ENCODE measurements at regions not wholly inside any gene's neighbourhood (a gene's known extent, or its start where the extent isn't known, plus 50 kb on each side); places are given as distances from the start of the nearest gene placed in this dataset.
"Not testable (repeated sequence)": the region's sequence is repeated elsewhere in the genome, so short reads cannot be mapped to it uniquely, and the experiment has no call there.

DNA sequence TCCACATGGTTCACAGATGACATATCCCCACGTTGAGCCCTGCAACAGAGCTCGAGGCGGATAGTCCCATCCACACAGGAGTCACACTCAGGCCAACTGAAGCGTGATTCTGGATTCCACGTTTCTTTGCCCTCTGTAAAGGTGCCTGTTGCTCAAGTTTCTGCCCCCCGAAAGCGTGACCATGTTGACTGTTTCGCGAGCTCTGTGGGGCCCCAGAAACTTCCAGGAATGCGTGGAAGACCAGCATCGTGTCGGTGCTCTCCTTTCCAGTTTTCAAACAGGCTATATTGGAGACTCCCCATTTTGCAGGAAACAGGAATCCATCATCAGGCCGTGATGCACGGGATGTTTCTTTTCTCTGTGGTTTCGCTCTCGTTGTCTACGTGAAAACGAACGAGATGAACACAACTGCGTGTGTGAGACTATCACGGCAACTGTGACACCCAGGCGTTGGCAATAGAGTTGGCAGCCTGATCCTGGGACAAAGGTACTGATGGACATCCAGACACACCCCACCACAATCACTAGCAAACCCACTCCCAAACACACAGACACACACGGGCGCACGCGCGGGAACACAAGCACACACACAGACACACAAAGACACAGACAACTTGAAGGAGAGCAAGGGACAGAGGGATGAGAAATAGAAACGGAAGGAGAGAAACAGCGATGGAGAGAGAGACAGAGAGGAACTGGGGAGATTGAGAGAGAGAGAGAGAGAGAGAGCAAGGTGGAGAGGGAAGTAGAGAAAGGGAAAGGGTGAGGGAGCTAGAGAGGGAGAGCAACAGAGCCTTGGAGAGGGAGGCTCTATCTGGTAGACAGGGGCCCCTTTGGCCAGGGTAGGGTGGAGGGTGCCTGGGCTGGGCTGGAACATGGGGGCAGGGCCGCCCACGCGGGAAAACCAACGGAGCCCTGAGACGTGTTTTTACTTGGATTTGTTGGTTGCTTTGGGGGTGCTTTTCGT is 1609.3 kb downstream of the SPATA31A7 start:
- ATAC-seq; intact Hi-C loops (cut with DNase I): not testable (repeated sequence)
- peak; percentile 82 for DNase-seq (ENCODE audit: missing footprints)

DNA sequence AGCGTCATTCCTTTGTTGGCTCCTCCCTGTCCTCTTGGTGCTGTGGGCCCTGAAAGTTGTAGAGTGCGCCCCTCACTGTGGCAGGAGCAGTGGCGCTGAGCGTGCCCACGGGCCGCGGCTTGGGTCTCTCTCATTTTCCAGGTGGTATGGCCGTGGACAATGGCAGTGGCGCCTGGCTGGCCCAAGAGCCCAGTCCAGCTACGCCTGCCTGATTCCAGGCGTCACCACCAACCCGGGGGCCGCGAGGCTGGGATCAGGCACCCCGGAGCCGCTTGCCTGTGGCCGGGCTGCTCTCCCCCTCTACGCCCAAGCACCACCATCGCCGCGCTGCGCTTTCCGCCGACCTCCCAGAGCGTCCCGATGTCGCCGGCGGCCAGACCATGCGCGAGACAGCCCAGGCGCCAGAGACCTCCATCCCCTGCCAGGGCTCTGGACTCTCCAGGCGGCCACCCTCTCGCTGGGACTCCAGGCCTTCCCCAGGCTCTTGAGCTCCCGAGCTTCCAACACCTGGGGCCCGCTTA is 1610.1 kb downstream of the SPATA31A7 start:
- peak; percentile 87 for DNase-seq (ENCODE audit: missing footprints)
- intact Hi-C loops (cut with DNase I); ATAC-seq: not testable (repeated sequence)

DNA sequence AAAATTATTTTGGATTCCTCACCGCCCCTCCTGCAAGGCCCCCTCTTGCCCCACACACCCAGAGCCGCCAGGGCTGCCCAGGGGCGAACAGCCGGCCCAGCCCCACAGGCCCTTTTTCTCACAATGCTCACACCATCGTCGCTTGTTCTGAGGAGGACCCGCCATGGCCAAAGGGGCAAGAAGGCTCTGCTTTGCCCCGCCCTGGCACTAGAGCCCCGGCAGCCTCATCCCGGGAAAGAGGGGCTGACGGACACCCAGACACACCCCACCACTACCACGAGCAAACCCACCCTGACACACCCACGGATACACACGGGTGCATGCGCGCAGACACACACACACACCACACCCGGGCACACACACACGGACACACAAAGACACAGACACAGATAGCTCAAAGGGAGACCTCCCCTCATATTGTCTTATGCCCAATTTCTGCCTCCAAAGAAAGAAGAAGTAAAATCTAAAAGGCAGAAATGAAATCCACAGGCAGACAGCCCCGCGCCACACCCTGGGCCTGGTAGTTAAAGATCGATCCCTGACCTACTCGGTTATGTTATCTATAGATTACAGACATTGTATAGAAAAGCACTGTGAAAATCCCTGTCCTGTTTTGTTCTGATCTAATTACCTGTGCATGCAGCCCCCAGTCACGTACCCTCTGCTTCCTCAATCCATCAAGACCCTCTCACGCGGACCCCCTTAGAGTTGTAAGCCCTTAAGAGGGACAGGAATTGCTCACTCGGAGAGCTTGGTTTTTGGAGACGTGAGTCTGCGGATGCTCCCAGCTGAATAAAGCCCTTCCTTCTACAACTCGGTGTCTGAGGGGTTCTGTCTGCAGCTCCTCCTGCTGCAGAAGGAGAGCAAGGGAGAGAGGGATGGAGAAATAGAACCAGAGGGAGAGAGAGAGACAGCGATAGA is 1610.9 kb downstream of the SPATA31A7 start:
- intact Hi-C loops (cut with DNase I): not testable (repeated sequence)
- peak; percentile 32 for ATAC-seq
- peak; percentile 87 for DNase-seq (ENCODE audit: missing footprints)

DNA sequence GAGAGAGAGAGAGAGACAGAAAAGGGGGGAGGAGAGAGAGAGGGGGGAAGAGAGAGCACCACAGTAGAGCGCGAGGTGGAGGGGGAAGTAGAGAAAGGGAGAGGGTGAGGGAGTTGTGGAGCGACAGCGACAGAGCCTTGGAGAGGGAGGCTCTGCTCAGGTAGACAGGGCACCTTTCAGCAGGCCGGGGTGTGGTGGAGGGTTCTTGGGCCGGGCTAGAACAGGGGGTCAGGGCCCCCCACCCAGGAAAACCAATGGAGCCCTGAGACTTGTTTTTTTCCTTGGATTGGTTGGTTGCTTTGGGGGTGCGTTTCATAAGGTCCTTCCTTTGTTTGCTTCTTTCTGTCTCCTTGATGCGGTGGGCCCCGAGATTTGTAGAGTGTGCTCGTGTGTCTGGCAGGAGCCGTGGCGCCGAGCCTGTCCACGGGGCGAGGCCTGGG is 1611.6 kb downstream of the SPATA31A7 start:
- intact Hi-C loops (cut with DNase I); ATAC-seq: not testable (repeated sequence)
- peak; percentile 64 for DNase-seq (ENCODE audit: missing footprints)

DNA sequence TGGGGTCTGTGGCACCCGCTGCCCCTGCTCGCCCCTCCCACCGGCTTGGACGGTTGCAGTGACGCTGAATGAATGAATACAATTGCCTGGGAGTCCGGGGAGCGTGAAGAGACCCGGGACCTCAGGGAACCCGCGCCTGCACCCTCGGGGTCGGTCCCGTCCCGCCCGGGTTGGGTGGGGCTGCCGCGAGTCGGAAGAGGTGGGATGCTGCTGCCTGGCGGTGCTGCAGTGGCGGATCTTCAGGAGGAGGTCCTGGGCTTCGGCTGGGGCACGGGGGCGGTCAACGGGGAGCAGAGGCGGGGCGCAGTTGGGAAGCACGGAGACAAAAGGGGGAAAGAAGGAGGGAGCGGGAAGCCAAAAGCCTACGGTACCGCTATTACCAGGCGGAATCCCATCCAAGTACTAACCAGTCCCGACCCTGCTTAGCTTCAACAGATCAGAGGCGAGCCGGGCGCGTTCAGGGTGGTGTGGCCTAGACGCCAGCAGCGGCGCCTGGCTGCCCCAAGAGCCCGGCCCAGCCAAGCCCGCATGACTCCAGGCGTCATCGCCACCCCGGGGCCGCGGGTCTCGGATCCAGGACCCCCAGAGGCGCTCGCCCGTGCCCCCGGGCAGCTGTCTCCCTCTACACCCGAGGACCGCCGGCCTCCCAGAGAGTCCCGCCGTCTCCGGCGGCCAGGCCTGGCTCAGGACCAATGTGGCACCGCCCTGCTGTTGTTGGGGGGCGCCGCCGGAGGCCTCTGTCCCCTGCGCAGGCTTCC is 1612.3 kb downstream of the SPATA31A7 start:
- ATAC-seq (peak; percentile 99), DNase-seq (ENCODE audit: missing footprints) (peak; percentile 94)
- intact Hi-C loops (cut with DNase I): not testable (repeated sequence)

DNA sequence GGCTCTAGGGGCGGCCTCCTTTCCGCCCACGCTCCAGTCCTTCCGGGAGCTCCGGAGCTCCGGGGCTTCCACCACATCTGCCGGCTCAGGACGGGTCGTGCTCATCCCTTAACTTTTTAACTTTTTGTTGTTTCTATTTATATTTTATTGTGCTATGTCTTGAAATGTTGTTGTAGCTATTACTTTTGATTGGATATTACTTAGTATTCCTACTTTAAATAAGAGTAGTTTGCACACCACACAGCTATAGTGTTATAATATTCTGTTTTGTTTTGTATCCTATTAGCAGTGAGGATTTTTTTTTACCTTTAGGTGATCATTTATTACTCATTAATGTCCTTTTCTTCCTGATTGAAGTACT is 1612.9 kb downstream of the SPATA31A7 start:
- DNase-seq (ENCODE audit: missing footprints): not testable (repeated sequence)

DNA sequence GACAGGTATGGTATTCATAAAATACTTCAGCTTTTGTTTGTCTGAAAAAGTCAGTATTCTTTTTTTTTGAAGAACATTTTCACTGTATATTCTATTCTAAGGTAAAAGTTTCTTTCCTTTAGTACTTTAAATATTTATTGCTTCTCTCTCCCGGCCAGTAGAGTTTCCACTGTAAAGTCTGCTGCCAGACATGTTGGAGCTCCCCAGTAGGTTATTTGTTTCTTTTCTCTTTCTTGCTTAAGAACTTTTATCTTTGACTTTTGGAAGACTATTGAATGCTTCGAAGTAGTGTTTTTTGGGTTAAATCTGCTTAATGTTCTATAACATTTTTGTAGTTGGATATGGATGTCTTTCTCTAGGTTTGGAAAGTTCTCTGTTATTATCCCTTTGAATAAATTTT is 1613.3 kb downstream of the SPATA31A7 start:
- DNase-seq (ENCODE audit: missing footprints); intact Hi-C loops (cut with DNase I); ATAC-seq: not testable (repeated sequence)

More for the DNA sequence above, 1612.9 kb downstream of the SPATA31A7 start:
- ATAC-seq; intact Hi-C loops (cut with DNase I): not testable (repeated sequence)

DNA sequence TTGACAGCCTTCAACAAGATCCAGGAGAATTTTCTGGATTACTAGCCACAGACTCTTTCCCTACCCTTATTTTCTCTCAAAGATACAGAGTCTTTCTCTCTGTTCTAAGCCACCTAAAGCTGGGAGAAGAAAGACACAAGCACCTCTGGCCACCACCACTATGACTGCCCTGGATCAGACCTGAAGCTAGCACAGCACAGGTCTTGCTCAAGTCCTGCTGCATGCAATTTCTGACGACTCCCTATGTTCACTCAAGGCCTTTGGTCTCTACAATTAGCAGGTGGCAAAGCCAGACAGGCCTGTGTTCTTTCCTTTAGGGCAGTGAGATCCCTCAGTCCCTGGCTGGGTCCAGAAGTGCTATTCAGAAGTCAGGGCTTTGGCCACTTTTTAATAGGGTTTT is 1614.5 kb downstream of the SPATA31A7 start:
- DNase-seq (ENCODE audit: missing footprints); intact Hi-C loops (cut with DNase I); ATAC-seq: not testable (repeated sequence)

DNA sequence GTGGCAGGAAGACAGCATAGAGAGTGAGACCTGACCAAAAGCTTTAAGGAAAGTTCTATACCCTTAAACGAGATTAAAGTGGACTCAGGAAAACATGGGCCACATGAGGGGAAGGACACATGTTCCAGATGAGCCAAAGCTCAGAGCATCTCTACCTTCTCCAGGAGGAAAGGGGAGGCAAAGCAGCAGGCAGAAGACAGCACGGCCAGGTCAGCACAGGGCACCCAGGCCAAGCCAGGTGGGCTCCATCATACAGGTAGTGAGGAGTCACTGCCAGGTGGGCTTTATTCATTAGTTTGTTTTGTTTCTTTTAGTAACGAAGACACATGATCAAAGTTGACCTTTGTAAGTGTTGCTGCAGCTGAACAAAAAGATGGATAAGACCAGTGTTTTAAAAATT is 1617.6 kb downstream of the SPATA31A7 start:
- ATAC-seq; DNase-seq (ENCODE audit: missing footprints); intact Hi-C loops (cut with DNase I): not testable (repeated sequence)

DNA sequence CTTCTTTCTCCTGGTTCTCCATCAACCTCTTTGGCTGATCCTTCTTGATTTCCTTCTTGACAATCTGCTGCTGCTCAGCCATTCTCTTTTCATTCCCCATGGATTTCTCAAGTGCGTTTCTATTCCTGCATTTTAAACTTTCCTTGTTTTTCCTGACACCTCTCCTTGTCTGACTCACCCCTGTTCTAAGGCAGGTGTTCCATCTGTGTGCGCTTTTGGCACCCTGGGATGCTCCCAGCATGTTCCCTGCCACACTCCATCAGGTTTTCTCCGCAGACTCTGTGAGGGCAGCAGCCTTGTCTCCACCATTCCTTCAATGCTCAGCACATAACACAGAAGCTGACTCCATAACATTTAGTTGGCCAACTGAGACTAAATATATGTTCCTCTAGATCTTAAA is 1618.2 kb downstream of the SPATA31A7 start:
- DNase-seq (ENCODE audit: missing footprints); intact Hi-C loops (cut with DNase I); ATAC-seq: not testable (repeated sequence)

DNA sequence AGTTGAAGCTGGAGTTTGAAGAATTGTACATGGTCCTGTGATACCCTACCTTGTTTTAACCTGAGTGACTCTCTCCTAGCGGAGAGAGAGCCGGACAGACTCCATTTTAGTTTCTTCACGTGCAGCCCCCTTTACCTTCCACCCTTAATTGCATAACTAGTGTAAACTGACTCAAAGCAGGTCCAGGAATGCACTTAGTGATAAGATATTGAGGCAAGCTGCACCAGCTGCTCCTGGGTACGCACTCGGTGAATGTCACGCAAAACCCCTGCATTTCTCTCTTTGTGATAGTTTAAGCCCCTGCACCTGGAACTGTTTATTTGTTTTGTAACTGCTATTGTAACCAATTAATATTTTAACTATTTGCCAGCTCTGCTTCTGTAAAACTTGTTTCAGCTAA is 1620.5 kb downstream of the SPATA31A7 start:
- intact Hi-C loops (cut with DNase I); ATAC-seq; DNase-seq (ENCODE audit: missing footprints): not testable (repeated sequence)

DNA sequence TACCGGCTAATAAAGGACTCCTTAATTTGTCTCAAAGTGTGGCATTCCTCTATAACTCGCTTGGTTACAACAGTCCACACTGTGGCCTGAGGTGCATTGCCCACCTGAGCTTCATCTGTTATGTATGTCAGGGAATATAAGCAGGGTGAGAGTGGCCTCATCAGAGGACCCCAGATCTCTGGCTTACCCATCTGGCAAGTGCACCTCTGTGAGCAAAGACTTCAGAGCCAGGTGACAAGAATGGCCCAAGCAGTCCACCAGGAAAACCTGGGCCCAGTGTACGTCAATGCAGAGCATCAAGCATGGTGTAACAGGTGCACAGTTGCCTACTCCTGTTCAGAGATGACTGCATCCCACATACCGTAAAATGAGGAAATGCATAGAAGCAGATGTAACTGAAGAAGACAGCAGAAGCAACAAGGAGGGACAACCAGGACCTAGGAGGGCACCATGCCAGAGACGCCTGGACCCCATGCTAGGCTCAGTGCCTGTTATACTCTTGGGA is 1621.0 kb downstream of the SPATA31A7 start:
- intact Hi-C loops (cut with DNase I); DNase-seq (ENCODE audit: missing footprints); ATAC-seq: not testable (repeated sequence)

DNA sequence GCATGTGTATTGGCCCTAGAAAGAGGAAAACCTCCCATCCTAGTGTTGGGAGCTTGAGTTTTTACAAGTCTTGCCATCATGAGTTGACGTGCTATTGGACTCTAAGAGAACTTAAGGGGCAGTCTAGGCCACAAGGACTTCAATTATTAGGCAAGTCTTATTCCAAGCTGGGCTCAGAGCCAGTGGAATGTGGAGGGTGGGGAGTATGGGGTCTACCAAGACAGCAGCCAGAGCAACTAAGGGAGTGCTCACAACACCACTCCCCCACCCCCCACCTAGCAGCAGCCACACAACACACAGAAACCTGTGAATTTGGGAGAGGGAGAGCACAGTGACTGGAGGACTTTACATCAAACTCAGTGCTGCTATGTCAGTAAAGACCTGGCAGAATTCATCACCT is 1625.6 kb downstream of the SPATA31A7 start:
- ATAC-seq; intact Hi-C loops (cut with DNase I); DNase-seq (ENCODE audit: missing footprints): not testable (repeated sequence)

DNA sequence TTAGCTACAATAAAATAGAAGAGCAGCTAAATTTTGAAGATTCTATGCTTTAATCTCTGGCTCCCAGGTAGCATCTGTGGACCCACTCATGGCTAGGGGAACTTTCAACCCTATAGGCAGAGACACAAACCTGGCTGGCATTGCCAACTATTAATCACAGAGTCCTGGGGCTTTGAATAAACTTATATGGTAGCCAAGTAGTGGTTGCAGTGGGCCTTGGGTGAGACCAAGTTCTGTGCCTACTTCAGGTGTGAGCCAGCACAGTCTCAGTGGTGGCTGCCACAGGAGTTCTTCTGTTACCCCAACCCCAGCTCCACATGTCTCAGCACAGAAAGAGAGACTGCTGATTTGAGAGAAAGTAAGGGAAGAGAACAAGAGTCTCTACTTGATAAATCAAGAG is 1626.5 kb downstream of the SPATA31A7 start:
- intact Hi-C loops (cut with DNase I); ATAC-seq; DNase-seq (ENCODE audit: missing footprints): not testable (repeated sequence)

DNA sequence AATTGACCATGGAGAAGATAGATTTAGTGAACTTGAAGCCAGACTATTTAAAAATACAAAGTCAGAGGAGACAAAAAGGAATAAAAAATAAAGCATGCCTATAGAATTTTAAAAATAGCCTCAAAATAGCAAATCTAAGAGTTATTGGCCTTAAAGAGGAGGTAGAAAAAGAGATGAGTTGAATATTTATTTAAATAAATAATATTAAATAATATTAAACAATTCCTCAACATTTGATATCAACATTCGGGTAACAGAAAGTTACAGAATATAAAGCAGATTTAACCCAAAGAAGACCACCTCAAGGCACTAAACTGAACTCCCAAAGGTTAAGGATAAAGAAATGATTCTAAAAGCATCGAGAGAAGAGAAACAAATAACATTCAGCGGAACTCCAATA is 1627.4 kb downstream of the SPATA31A7 start:
- intact Hi-C loops (cut with DNase I); DNase-seq (ENCODE audit: missing footprints); ATAC-seq: not testable (repeated sequence)

DNA sequence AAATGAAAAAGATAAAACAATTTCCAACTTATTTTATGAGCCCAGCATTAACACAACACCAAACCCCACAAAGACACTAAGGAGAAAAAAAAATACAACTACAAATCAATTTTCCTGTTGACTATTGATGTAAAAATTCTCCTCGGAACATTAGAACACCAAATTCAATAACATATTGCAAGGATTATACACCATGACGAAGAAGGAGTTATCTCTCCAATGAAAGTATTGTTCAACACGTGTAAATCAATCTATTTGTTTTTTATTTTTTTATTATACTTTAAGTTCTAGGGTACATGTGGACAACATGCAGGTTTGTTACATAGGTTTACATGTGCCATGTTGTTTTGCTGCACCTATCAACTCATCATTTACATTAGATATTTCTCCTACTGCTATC is 1632.3 kb downstream of the SPATA31A7 start:
- intact Hi-C loops (cut with DNase I); ATAC-seq; DNase-seq (ENCODE audit: missing footprints): not testable (repeated sequence)

DNA sequence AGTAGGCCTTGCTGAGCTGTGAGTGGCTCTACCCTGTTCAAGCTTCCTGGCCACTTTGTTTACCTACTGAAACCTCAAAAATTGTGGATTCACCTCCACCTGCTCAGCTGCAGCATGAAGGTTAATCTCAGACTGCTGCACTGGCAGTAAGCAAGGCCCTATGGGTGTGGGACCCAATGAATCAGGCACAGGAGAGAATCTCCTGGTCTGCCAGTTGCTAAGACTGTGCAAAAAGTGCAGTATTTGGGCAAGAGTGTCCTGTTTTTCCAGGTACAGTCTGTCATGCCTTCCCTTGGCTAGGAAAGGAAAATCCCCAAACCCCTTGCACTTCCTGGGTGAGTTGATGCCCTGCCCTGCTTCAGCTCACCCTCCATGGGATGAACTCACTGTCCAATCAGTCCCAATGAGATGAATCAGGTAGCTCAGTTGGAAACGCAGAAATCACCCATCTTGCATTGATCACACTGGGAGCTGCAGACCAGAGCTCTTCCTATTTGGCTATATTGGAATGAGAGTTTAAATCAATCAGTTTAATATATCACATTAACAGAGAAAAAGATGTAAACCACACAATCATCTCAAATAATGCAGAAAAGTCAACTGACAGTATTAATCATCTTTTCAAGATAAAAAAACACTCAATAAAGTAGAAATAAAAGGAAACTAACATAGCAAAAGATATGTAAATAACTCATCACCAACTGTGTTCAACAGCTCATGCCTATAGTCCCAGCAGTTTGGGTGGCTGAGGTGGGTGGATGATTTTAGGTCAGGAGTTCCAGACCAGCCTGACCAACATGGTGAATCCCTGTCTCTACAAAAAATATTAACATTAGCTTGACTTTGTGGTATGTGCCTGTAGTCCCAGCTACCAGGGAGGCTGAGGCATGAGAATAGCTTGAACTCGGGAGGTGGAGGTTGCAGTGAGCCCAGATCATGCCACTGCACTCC is 1638.4 kb downstream of the SPATA31A7 start:
- DNase-seq (ENCODE audit: missing footprints); intact Hi-C loops (cut with DNase I): not testable (repeated sequence)
- peak; percentile 26 for ATAC-seq

Data from Right ventricle myocardium inferior (tissue), 1 donor.